GM18508 (cell line): ENCODE measurements at regions not wholly inside any gene's neighbourhood (a gene's known extent, or its start where the extent isn't known, plus 50 kb on each side); places are given as distances from the start of the nearest gene placed in this dataset.

ENCODE experiments used
- ATAC-seq: cut with Tn5 transposase; IDR thresholded peaks from one replicate; pipeline ENCODE4 v1.9.1; 2021; ENCODE audit warnings: moderate number of reproducible peaks; ENCODE audit not compliant: insufficient read depth, unreplicated experiment

- ATAC-seq, result no peak
Observed at GRCh38 chr3:189040656-189041335, 131.0 kb upstream of the TPRG1 start.

DNA sequence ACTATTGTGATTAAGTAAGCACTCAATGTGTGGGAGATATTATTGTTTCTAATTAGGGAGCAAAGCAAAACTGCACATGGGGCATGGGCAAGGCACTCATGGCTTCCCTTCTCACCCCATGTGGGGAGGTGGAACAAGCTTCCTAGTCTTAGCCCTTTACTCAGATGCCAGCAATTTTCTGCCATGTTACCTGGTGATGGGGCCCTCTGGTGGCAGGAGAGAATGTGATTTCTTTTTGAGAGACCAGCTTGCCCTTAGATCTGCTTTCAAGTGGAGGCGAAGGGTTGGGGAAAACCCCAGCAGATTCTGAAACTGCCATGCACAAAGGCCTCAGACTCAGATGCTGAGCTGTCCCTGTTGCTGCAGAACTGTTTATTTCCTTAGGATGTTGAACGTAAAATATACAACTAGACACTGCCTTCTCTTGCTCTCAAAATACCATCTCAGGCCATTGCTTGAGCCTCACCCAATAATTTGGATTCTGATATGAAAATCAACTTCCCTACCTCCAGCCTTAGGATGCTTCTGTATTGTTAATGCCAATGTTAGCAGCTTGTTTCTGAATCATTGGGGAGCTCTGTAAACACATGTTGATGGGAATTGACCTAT is 130.2 kb upstream of the TPRG1 start:
- peak; percentile 96 for ATAC-seq

- no peak for ATAC-seq
Observed at GRCh38 chr3:189042832-189043231, 128.9 kb upstream of the TPRG1 start.

DNA sequence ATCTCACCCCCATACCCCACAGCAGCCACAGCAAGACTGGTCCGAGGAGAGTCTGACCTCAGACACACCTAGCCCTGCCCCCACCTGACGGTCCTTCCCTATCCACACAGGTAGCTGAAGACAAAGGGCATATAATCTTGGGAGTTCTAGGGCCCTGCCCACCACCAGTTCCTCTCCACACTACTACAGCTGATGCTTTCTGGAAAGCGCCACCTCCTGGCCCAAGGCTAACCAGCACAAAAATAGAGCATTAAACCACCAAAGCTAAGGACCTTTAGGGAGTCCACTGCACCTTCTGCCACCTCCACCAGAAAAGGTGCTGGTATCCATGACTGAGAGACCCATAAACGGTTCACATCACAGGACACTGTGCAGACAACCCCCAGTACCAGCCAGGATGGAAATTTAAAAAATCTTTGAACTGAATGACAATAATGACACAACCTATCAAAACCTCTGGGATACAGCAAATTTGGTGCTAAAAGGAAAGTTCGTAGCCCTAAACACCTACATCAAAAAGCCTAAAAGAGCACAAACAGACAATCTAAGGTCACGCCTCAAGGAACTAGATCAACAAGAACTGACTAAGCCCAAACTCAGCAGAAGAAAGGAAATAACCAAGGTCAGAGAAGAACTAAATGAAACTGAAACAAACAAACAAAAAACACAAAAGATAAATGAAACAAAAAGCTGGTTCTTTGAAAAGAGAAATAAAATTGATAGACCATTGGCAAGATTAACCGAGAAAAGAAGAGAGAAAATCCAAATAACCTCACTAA is 122.1 kb upstream of the TPRG1 start:
- ATAC-seq, result no peak

DNA sequence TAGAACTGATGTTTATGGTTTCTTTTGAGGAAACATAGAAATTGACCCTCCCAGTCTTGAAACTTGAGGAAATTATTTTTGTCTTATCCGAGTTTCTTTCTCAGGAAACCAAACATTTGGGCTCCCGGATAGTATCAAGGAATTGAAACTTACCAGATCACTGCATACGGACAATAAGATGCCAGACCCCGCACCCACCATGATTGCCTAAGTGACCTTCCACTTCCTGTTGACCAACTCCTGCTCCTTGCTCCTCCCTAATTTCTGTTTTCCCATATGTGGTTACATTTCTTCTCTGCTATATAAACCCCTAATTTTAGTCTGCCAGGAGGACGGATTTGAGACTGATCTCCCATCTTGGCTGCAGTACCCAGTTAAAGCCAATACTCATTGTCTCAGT is 118.4 kb upstream of the TPRG1 start:
- no peak for ATAC-seq

- ATAC-seq, result no peak
Observed at GRCh38 chr3:189056646-189057335, 115.0 kb upstream of the TPRG1 start.

DNA sequence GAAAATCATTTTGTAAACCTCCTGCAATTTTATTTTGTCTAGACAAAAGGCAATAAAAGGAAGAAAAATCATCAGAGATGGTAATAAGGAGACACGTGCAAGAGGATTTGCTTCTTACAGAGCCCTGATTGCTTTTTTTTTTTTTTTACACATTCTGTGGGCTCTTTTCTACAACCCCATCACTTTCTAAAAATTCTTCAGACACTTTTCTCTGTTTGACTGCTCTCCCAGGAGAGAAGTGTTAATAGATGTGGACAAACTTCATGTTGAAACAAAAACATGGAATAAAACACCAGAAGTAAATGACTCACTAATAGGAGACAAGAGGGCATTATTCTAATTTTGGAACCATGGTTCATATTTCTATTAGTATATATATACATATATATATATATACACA is 114.4 kb upstream of the TPRG1 start:
- no peak for ATAC-seq

DNA sequence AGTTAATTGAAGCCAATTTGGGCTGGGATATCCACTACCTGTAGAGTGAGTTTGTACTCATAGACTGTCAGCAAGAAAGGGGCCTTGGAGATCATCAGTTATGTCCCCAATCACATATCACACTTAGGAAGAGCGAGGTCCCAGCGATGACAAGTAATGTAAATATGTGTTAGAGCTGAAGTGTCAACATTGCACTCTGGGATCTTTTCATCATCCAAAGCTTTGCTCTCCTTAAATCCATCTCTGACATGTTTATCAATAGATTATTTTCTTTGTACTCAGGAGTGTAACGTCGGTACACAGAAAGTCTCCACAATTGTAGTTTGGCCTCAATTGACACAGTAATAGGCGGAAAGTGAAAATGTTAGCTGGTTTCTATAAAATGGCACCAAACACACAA is 113.7 kb upstream of the TPRG1 start:
- ATAC-seq, result no peak

GRCh38 chr3:189070965-189071364 is 100.8 kb upstream of the TPRG1 start:
- no peak for ATAC-seq

GRCh38 chr3:189071446-189071845 is 100.3 kb upstream of the TPRG1 start:
- peak; percentile 76 for ATAC-seq

GRCh38 chr3:189076449-189076848 is 95.3 kb upstream of the TPRG1 start:
- ATAC-seq, result no peak

GRCh38 chr3:189080745-189081144 is 91.0 kb upstream of the TPRG1 start:
- no peak for ATAC-seq

GRCh38 chr3:189082666-189083427 is 88.9 kb upstream of the TPRG1 start:
- ATAC-seq, result no peak

GRCh38 chr3:189084620-189085019 is 87.2 kb upstream of the TPRG1 start:
- no peak for ATAC-seq

GRCh38 chr3:189092547-189092946 is 79.2 kb upstream of the TPRG1 start:
- no peak for ATAC-seq

GRCh38 chr3:189094539-189094938 is 77.2 kb upstream of the TPRG1 start:
- ATAC-seq, result no peak

GRCh38 chr3:189096092-189096491 is 75.7 kb upstream of the TPRG1 start:
- ATAC-seq, result no peak

- no peak for ATAC-seq
Observed at GRCh38 chr3:189099031-189099471, 72.7 kb upstream of the TPRG1 start.

DNA sequence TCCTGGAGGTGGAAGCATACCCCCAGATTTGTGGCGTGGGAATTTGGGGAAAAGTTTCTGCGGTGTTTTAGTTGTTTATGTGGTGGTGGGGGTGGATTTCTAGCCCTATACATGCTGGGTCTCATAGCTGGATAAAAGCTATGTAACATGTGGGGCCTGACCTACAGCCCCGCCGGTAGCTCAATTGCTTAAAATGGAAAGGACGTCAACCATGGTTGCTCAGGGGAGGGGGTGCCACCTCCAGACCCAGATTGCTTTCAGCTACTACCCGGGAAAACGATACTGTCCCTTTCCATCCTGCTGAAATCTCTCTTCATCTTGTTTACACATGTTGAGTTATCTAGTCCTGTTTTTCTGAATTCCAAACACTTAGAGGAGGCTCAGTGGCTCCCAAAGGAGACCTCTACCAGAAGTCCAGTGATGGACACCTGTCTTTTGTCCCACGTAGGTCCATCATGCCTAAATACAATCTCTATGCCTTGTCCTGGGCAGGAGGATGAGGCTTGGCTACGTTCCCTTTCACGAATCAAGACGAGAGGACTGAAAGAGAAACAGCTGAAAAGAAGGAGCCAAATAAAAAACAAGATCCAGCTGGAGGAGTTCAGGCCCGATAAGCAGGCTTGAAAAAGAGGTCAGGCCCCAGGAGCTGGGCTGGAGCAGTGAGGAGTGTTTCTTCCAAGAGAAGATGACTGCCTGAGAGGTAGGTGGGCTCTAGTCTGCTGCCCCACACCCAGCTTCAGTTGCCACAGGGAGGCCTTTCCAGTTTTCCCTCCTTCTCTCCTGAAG is 72.1 kb upstream of the TPRG1 start:
- ATAC-seq, result no peak
